Epithelial cell of prostate (primary cell): ENCODE measurements at regions not wholly inside any gene's neighbourhood (a gene's known extent, or its start where the extent isn't known, plus 50 kb on each side); places are given as distances from the start of the nearest gene placed in this dataset.

Source experiments
- DNase-seq: peaks from one replicate; pipeline ENCODE4 v3.0.0-alpha.2; 2011; ENCODE audit warnings: low read depth, low spot score
- H3K27ac ChIP-seq: fragments of 450-650 bp; 2 replicates; pipeline ENCODE4 v1.5.1; 2017; ENCODE audit warnings: mild to moderate bottlenecking

- DNase-seq, result no peak
- H3K27ac ChIP-seq, result no peak overlapping the region
These were observed 237.5 kb upstream of the FAM98A start for GRCh38 chr2:33836628-33837027.

- no peak for DNase-seq
- no peak overlapping the region for H3K27ac ChIP-seq
These were observed 236.8 kb upstream of the FAM98A start for GRCh38 chr2:33835911-33836310.

GRCh38 chr2:33822964-33823363, 223.9 kb upstream of the FAM98A start:
- DNase-seq, result no peak
- H3K27ac ChIP-seq, result no peak overlapping the region

- DNase-seq, result no peak
- no peak overlapping the region for H3K27ac ChIP-seq
These were observed 213.6 kb upstream of the FAM98A start for GRCh38 chr2:33812707-33813106.

- DNase-seq, result no peak
- H3K27ac ChIP-seq, result no peak overlapping the region
These were observed 211.1 kb upstream of the FAM98A start for GRCh38 chr2:33810046-33810835.

GRCh38 chr2:33806041-33806440, 206.9 kb upstream of the FAM98A start:
- H3K27ac ChIP-seq, result no peak overlapping the region
- DNase-seq, result no peak

GRCh38 chr2:33804155-33804554, 205.1 kb upstream of the FAM98A start:
- DNase-seq, result no peak
- no peak overlapping the region for H3K27ac ChIP-seq

- no peak overlapping the region for H3K27ac ChIP-seq
- DNase-seq, result no peak
These were observed 197.4 kb upstream of the FAM98A start for GRCh38 chr2:33796511-33796910.

GRCh38 chr2:33791625-33792024, 192.5 kb upstream of the FAM98A start:
- H3K27ac ChIP-seq, result no peak overlapping the region
- peak; percentile 24 for DNase-seq

GRCh38 chr2:33788044-33788443, 188.9 kb upstream of the FAM98A start:
- no peak for DNase-seq
- H3K27ac ChIP-seq, result no peak overlapping the region

- DNase-seq, result no peak
- no peak overlapping the region for H3K27ac ChIP-seq
These were observed 187.8 kb upstream of the FAM98A start for GRCh38 chr2:33786881-33787280.

- H3K27ac ChIP-seq, result no peak overlapping the region
- no peak for DNase-seq
These were observed 186.4 kb upstream of the FAM98A start for GRCh38 chr2:33785201-33786106.

- H3K27ac ChIP-seq, result no peak overlapping the region
- no peak for DNase-seq
These were observed 185.4 kb upstream of the FAM98A start for GRCh38 chr2:33784488-33784887.

GRCh38 chr2:33782395-33783230, 183.5 kb upstream of the FAM98A start:
- H3K27ac ChIP-seq, result no peak overlapping the region
- no peak for DNase-seq

GRCh38 chr2:33777786-33778185, 178.7 kb upstream of the FAM98A start:
- no peak overlapping the region for H3K27ac ChIP-seq

GRCh38 chr2:33775306-33775705, 176.2 kb upstream of the FAM98A start:
- no peak overlapping the region for H3K27ac ChIP-seq
- DNase-seq, result no peak

More at GRCh38 chr2:33777786-33778185, 178.7 kb upstream of the FAM98A start:
- DNase-seq, result no peak

GRCh38 chr2:33770023-33770422, 170.9 kb upstream of the FAM98A start:
- DNase-seq, result no peak

GRCh38 chr2:33766175-33766574, 167.1 kb upstream of the FAM98A start:
- no peak overlapping the region for H3K27ac ChIP-seq
- DNase-seq, result no peak

More at GRCh38 chr2:33770023-33770422, 170.9 kb upstream of the FAM98A start:
- H3K27ac ChIP-seq, result no peak overlapping the region

GRCh38 chr2:33765122-33765521, 166.0 kb upstream of the FAM98A start:
- DNase-seq, result no peak

GRCh38 chr2:33764551-33764950, 165.5 kb upstream of the FAM98A start:
- DNase-seq, result no peak

More at GRCh38 chr2:33765122-33765521, 166.0 kb upstream of the FAM98A start:
- H3K27ac ChIP-seq, result no peak overlapping the region

More at GRCh38 chr2:33764551-33764950, 165.5 kb upstream of the FAM98A start:
- no peak overlapping the region for H3K27ac ChIP-seq
